ENCODE measurements at regions not wholly inside any gene's neighbourhood (a gene's known extent, or its start where the extent isn't known, plus 50 kb on each side); places are given as distances from the start of the nearest gene placed in this dataset.
"Not testable (repeated sequence)": the region's sequence is repeated elsewhere in the genome, so short reads cannot be mapped to it uniquely, and the experiment has no call there.

GRCh38 chr9:63289971-63290370 is 1995.0 kb downstream of the FOXD4L5 start:
- intact Hi-C loops (cut with DNase I); H3K9me3 ChIP-seq; H3K27ac ChIP-seq; H3K4me1 ChIP-seq; H3K27me3 ChIP-seq; H3K4me3 ChIP-seq; H3K36me3 ChIP-seq; ATAC-seq: not testable (repeated sequence)
- WGBS (ENCODE audit: insufficient coverage, low coverage, low lambda C conversion rate, missing lambda C conversion rate): 44% methylated on average over 1 of the region's 1 CpG
- DNase-seq: peak in 1 of 3 donors; percentile 48
